HL-60 (cell line): ENCODE measurements at regions not wholly inside any gene's neighbourhood (a gene's known extent, or its start where the extent isn't known, plus 50 kb on each side); places are given as distances from the start of the nearest gene placed in this dataset.

Experiments
- DNase-seq, 2 experiments: peaks; one replicate each; pipeline ENCODE4 v3.0.0-alpha.2; 2010 to 2020; ENCODE audit warnings: low read depth in 1 of 2, low spot score in 1 of 2
- H3K27ac ChIP-seq: fragments of 250-450 bp; sonication (Bioruptor Pico); replicated peaks from 2 replicates; pipeline ENCODE4 v1.5.1; 2020; ENCODE audit warnings: mild to moderate bottlenecking, moderate library complexity
- H3K27me3 ChIP-seq: fragments of 250-450 bp; sonication (Bioruptor Pico); 2 replicates; pipeline ENCODE4 v1.5.1; 2021; ENCODE audit warnings: mild to moderate bottlenecking, moderate library complexity; ENCODE audit not compliant: insufficient read depth, poor library complexity, severe bottlenecking
- H3K4me3 ChIP-seq: replicated peaks from 2 replicates; pipeline ENCODE4 v1.5.1; 2011; ENCODE audit warnings: mild to moderate bottlenecking, control low read depth, low read length; ENCODE audit not compliant: insufficient read depth
- CTCF ChIP-seq: IDR thresholded peaks from one replicate; pipeline ENCODE4 v1.5.1; 2011; ENCODE audit warnings: low read length, control low read depth, inconsistent platforms; ENCODE audit not compliant: insufficient read depth
- GABPA ChIP-seq: IDR thresholded peaks from 2 replicates; pipeline ENCODE4 v1.6.1; 2012; ENCODE audit warnings: low read depth
- POLR2AphosphoS5 ChIP-seq: IDR thresholded peaks from 2 replicates; pipeline ENCODE4 v1.6.1; 2012; ENCODE audit warnings: low read depth
- REST ChIP-seq: IDR thresholded peaks from 2 replicates; pipeline ENCODE4 v1.6.1; 2012; ENCODE audit warnings: low read depth; ENCODE audit not compliant: insufficient replicate concordance
- SPI1 ChIP-seq: IDR thresholded peaks from 2 replicates; pipeline ENCODE4 v1.6.1; 2012; ENCODE audit warnings: low read depth, mild to moderate bottlenecking, borderline replicate concordance

- no peak for DNase-seq
- Histone ChIP-seq H3K27me3 (no peaks in the 10 kb centered on the region), H3K27ac (no peak overlapping the region), H3K4me3 (no peak overlapping the region)
- TF ChIP-seq REST (no peak), SPI1 (no peak)
Measured at GRCh38 chr5:84667576-84667975, 282.9 kb upstream of the EDIL3 start.

- no peak for DNase-seq
- H3K4me3 ChIP-seq = no peak overlapping the region
- H3K27ac ChIP-seq = no peak overlapping the region
- TF ChIP-seq REST = no peak
- TF ChIP-seq POLR2AphosphoS5 = no peak
- no peaks in the 10 kb centered on the region for H3K27me3 ChIP-seq
Measured at GRCh38 chr5:84650429-84650828, 265.7 kb upstream of the EDIL3 start.

GRCh38 chr5:84647581-84647980 lies 262.9 kb upstream of the EDIL3 start:
- no peak for TF ChIP-seq POLR2AphosphoS5
- TF ChIP-seq CTCF = no peak
- TF ChIP-seq GABPA = no peak
- TF ChIP-seq REST = no peak
- TF ChIP-seq SPI1 = no peak
- Histone ChIP-seq H3K27ac (no peak overlapping the region), H3K4me3 (no peak overlapping the region), H3K27me3 (no peaks in the 10 kb centered on the region)
- DNase-seq = no peak

- H3K27me3 ChIP-seq = no peaks in the 10 kb centered on the region
- DNase-seq = no peak
- TF ChIP-seq SPI1 (no peak), CTCF (no peak), POLR2AphosphoS5 (no peak), REST (no peak)
- no peak overlapping the region for H3K27ac ChIP-seq
- H3K4me3 ChIP-seq = no peak overlapping the region
Measured at GRCh38 chr5:84642795-84643194, 258.1 kb upstream of the EDIL3 start.
